BE2C (cell line): ENCODE measurements at regions not wholly inside any gene's neighbourhood (a gene's known extent, or its start where the extent isn't known, plus 50 kb on each side); places are given as distances from the start of the nearest gene placed in this dataset.

Source experiments
- DNase-seq: peaks from one replicate; pipeline ENCODE4 v3.0.0-alpha.2; 2020
- H3K27me3 ChIP-seq: fragments of 250-450 bp; sonication (Bioruptor Pico); 2 replicates; pipeline ENCODE4 v1.5.1; 2020; ENCODE audit warnings: mild to moderate bottlenecking
- H3K36me3 ChIP-seq: fragments of 250-450 bp; sonication (Bioruptor Pico); 2 replicates; pipeline ENCODE4 v1.5.1; 2020; ENCODE audit warnings: mild to moderate bottlenecking
- H3K4me1 ChIP-seq: fragments of 250-450 bp; sonication (Bioruptor Pico); 2 replicates; pipeline ENCODE4 v1.5.1; 2020
- H3K4me3 ChIP-seq: 2 replicates; pipeline ENCODE4 v1.5.1; 2011; ENCODE audit warnings: low read depth, low read length
- H3K9me3 ChIP-seq: fragments of 250-450 bp; sonication (Bioruptor Pico); 2 replicates; pipeline ENCODE4 v1.5.1; 2020
- TF ChIP-seq, protein P1 (sequence below): IDR thresholded peaks from 2 replicates; pipeline ENCODE4 v1.5.1; 2012; ENCODE audit warnings: mild to moderate bottlenecking, low read depth, low read length

DNA sequence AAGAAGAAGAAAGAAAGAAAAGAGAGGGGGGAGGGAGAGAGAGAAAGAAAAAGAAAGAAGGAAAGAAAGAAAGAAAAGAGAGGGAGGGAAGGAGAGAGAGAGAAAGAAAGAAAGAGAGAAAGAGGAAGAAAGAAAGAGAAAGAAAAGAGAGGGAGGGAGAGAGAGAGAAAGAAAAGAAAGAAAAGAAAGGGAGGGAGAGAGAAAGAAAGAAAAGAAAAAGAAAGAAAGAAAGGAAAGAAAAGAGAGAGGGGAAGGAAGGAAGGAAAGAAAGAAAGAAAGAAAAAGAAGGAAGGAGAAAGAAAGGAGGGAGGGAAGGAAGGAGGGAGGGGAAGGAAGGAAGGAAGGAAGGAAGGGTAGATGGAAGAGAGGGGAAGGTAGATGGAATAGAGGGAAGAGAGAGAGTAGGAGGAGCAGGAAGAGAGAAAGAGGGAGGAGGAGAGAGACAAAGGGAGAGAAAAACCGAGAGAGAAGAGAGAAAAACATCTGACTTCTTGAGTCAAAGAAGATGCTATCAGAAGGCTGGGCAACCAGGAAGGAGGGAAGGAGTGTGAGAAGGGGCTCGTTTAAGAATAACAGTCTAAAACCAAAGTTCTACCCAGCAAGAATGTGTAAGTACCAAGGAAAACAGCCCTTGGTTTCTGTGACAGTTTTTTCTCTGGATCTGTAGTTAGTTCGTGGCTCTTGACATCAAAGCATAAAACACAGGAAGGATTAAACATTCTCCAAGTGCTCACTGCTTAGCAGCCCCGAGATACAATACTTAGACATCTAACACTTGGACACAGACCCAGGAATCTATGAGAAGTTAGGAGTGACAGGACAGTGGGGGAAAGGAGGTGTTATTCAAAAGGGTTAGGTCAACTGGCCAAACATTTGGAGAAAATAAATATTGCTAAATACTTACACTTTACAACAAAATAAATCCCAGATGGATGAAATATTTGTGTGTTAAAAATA lies 131.9 kb upstream of the STMND1 start:
- no peaks in the 10 kb centered on the region for H3K4me1 ChIP-seq
- no peaks in the 10 kb centered on the region for H3K9me3 ChIP-seq
- H3K27me3 ChIP-seq: no peaks in the 10 kb centered on the region; the same call in 1 of the 2 replicates
- H3K4me3 ChIP-seq: no peak overlapping the region
- TF ChIP-seq, protein P1, sequence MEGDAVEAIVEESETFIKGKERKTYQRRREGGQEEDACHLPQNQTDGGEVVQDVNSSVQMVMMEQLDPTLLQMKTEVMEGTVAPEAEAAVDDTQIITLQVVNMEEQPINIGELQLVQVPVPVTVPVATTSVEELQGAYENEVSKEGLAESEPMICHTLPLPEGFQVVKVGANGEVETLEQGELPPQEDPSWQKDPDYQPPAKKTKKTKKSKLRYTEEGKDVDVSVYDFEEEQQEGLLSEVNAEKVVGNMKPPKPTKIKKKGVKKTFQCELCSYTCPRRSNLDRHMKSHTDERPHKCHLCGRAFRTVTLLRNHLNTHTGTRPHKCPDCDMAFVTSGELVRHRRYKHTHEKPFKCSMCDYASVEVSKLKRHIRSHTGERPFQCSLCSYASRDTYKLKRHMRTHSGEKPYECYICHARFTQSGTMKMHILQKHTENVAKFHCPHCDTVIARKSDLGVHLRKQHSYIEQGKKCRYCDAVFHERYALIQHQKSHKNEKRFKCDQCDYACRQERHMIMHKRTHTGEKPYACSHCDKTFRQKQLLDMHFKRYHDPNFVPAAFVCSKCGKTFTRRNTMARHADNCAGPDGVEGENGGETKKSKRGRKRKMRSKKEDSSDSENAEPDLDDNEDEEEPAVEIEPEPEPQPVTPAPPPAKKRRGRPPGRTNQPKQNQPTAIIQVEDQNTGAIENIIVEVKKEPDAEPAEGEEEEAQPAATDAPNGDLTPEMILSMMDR: no peak
- no peaks in the 10 kb centered on the region for H3K36me3 ChIP-seq
- no peak for DNase-seq

DNA sequence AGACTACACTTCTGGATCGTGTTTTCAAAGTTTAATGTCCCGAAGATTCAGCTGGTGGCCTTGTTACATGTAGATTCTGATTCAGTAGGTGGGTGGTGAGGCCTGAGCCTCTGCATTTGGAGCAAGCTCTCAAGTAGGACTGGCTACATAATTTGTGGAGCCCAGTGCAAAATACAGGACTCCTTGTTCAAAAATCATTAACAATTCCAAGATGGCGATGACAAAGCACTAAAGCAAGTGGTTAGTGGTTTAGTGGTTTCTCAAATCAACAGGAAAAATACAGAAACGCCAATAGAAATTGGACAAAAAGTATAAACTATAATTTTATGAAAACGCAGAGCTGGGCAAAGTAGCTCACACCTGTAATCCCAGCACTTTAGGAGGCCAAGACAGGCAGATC lies 133.7 kb upstream of the STMND1 start:
- no peaks in the 10 kb centered on the region for H3K9me3 ChIP-seq
- no peaks in the 10 kb centered on the region for H3K4me1 ChIP-seq
- no peak for DNase-seq
- H3K4me3 ChIP-seq: no peak overlapping the region
- no peaks in the 10 kb centered on the region; the same call in 1 of the 2 replicates for H3K27me3 ChIP-seq
- TF ChIP-seq, protein P1: no peak
- no peaks in the 10 kb centered on the region for H3K36me3 ChIP-seq

DNA sequence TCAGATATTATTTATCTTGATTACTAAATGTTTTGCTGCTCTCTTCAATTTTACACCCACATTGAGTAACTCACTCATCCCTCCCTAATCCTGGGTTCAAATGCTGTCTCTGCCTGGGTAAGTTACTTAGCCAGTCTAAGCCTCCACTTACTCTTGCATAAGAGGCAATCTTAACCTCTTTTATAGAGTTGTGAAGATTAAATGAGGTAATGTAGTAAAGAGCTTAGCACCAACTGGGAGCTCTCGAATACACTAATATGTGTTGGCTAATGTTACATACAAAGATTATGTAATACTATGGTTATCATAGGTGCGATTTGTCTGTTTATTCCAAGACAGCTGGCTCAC lies 134.4 kb upstream of the STMND1 start:
- H3K9me3 ChIP-seq: no peaks in the 10 kb centered on the region
- TF ChIP-seq, protein P1: no peak
- no peaks in the 10 kb centered on the region for H3K36me3 ChIP-seq
- H3K4me3 ChIP-seq: no peak overlapping the region
- DNase-seq: no peak
- no peaks in the 10 kb centered on the region for H3K4me1 ChIP-seq
- H3K27me3 ChIP-seq: no peaks in the 10 kb centered on the region

DNA sequence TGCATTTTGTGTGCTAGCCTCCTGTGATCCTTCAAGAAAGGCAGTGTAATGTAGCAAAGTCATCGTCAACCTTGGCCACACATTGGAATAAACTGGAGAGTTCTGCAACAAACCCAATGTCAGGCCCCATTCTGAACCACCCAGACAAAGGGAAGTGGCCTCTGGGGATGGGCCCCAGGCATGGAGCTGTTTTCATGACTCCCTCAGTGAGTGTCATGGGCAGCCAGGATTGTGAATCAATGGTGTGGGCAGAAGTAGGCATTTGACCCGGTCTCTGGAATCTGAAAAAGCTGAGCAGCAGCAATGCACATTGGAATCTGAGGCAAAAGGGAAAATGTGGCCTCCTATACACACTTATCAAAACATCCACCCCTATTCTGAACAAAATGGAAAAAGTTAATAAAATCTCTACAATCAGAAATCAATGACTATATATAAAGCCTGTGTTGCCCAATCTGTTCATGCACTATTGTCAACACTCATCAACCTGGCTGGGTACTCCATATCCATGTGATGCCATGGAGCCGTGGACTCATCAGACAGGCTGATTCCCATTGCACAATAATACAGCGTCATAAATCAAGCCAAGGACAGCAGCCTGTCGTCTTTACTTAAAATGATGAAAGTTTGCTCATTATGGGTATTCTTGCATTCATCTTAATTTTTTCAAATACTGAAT lies 134.9 kb upstream of the STMND1 start:
- TF ChIP-seq, protein P1: no peak
- no peak overlapping the region for H3K4me3 ChIP-seq
- H3K4me1 ChIP-seq: no peaks in the 10 kb centered on the region
- no peaks in the 10 kb centered on the region for H3K27me3 ChIP-seq
- no peaks in the 10 kb centered on the region for H3K36me3 ChIP-seq
- H3K9me3 ChIP-seq: no peaks in the 10 kb centered on the region
- no peak for DNase-seq

DNA sequence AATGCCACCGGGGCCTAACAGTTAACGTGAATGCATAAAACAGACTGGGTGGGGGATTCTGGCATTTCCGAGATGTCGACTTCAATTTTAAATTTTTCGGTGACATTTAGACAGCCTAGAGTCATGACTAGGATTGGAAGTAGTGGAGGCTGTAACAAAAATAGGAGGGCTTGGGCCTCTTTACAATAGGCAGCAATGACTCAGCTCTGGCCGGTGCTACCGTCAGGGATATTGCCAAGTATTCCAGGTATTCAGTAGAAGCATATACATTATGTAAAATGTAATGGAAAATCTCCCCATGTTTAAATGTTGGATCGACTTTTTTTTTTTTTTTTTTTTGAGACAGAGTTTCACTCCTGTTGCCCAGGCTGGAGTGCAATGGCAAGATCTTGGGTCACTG lies 136.2 kb upstream of the STMND1 start:
- no peak overlapping the region for H3K4me3 ChIP-seq
- H3K27me3 ChIP-seq: no peaks in the 10 kb centered on the region
- TF ChIP-seq, protein P1: no peak
- no peak for DNase-seq
- H3K4me1 ChIP-seq: no peaks in the 10 kb centered on the region
- H3K36me3 ChIP-seq: no peaks in the 10 kb centered on the region
- H3K9me3 ChIP-seq: no peaks in the 10 kb centered on the region
